ENCODE measurements at regions not wholly inside any gene's neighbourhood (a gene's known extent, or its start where the extent isn't known, plus 50 kb on each side); places are given as distances from the start of the nearest gene placed in this dataset.

DNA sequence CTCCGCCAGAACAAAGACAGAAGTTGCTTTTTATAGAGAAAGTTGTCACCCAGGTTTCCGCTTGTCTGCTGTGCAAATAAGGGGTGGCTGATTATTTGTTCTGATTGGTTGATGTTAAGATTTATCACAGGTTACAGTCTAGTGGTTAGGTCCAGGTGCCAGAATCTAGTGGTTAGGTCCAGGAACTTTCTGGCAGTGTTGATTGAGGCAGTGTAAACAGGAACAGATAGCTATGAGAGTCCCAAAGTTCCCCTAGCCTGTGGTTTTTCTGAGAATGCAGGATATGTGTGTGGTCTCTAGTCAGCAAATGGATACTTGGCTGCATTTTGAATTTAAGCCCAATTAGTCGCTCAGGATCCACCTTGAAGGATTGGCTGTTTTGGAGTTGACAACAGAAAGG is 148.0 kb downstream of the TMEM200A start:
- H2AK5ac ChIP-seq (ENCODE audit: low read length), result no peak overlapping the region
- H4K8ac ChIP-seq (ENCODE audit: low read depth, low read length), result no peak overlapping the region
- H2BK120ac ChIP-seq (ENCODE audit: low read depth, low read length), result no peak overlapping the region
- H3K4ac ChIP-seq (ENCODE audit: low read depth, low read length), result no peak overlapping the region
- H3K79me2 ChIP-seq (ENCODE audit: control insufficient read depth, insufficient read depth, low read length), result no peaks in the 10 kb centered on the region
- H4K5ac ChIP-seq (ENCODE audit: low read length), result no peak overlapping the region
- no peaks in the 10 kb centered on the region for H3K27me3 ChIP-seq (ENCODE audit: insufficient read depth, low read length, poor library complexity)
- no peaks in the 10 kb centered on the region for H3K36me3 ChIP-seq (ENCODE audit: control insufficient read depth, insufficient read depth, low read length)
- no peak overlapping the region for H3K18ac ChIP-seq (ENCODE audit: low read length)
- no peak overlapping the region for H2BK15ac ChIP-seq (replicated peaks; ENCODE audit: low read depth)
- no peaks in the 10 kb centered on the region for H3K4me1 ChIP-seq (ENCODE audit: control insufficient read depth, low read depth, low read length)
- H3K23ac ChIP-seq (ENCODE audit: low read length), result no peak overlapping the region
- no peaks in the 10 kb centered on the region for H3K79me1 ChIP-seq (ENCODE audit: low read length)
- no peak for DNase-seq
- H3K56ac ChIP-seq (ENCODE audit: low read length), result no peak overlapping the region
- no peak overlapping the region for H3K27ac ChIP-seq (ENCODE audit: low read depth, low read length)
- no CpG with 5 or more reads among the region's 3 CpGs for WGBS (ENCODE audit: extremely low coverage, insufficient coverage, low lambda C conversion rate)
- no peak overlapping the region for H3K4me3 ChIP-seq (ENCODE audit: low read length)
- H3K4me2 ChIP-seq (ENCODE audit: low read length), result no peak overlapping the region
- H3K9ac ChIP-seq (ENCODE audit: low read length), result no peak overlapping the region
- H2BK5ac ChIP-seq (ENCODE audit: low read length), result no peak overlapping the region

DNA sequence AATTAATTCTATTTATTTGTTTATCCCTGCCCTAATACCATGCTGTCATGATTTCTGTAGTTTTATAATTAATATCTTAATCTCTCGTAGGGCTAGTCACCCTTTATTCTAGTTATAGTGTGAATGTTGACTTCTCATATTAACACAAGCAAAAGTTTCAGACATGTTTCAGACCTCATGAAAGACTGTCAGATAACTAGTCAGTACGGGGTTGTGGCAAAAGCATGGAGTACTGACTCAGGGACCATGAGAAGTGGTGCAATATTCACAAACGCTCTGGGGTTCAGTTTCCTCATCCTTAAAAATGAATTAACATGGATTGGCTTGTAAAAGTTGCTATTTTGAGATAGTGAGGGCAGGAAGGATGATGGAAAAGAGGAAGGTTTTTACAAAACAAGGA is 148.9 kb downstream of the TMEM200A start:
- Histone ChIP-seq H2BK15ac (replicated peaks; ENCODE audit: low read depth) (no peak overlapping the region), H3K36me3 (ENCODE audit: control insufficient read depth, insufficient read depth, low read length) (no peaks in the 10 kb centered on the region), H2AK5ac (ENCODE audit: low read length) (no peak overlapping the region), H4K8ac (ENCODE audit: low read depth, low read length) (no peak overlapping the region), H3K9ac (ENCODE audit: low read length) (no peak overlapping the region), H3K4me1 (ENCODE audit: control insufficient read depth, low read depth, low read length) (no peaks in the 10 kb centered on the region), H3K4me3 (ENCODE audit: low read length) (no peak overlapping the region), H3K56ac (ENCODE audit: low read length) (no peak overlapping the region), H3K27ac (ENCODE audit: low read depth, low read length) (no peak overlapping the region), H3K18ac (ENCODE audit: low read length) (no peak overlapping the region), H2BK5ac (ENCODE audit: low read length) (no peak overlapping the region), H3K4me2 (ENCODE audit: low read length) (no peak overlapping the region), H3K79me2 (ENCODE audit: control insufficient read depth, insufficient read depth, low read length) (no peaks in the 10 kb centered on the region), H3K79me1 (ENCODE audit: low read length) (no peaks in the 10 kb centered on the region), H3K27me3 (ENCODE audit: insufficient read depth, low read length, poor library complexity) (no peaks in the 10 kb centered on the region), H2BK120ac (ENCODE audit: low read depth, low read length) (no peak overlapping the region), H3K23ac (ENCODE audit: low read length) (no peak overlapping the region), H4K5ac (ENCODE audit: low read length) (no peak overlapping the region), H3K4ac (ENCODE audit: low read depth, low read length) (no peak overlapping the region)
- WGBS (ENCODE audit: extremely low coverage, insufficient coverage, low lambda C conversion rate), result no CpG with 5 or more reads among the region's 3 CpGs
- no peak for DNase-seq

DNA sequence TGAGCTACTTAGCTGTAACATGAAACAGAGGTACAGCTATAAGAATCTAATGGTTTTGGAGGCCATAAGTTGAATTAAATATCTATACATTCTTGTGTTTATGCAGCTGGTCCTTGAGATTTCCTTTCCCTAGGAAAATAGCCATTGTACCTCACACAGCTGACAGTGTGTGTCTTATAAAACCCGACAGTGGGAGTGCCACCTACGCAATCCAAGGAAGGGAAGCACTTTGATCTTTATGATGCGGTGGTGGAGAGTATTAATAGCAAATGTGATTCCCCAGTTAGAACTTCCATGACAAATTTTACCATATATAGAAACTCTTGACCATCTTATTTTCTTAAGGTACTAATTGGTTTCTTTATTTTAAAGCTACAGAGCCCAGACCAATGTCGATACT is 149.5 kb downstream of the TMEM200A start:
- Histone ChIP-seq H3K4ac (ENCODE audit: low read depth, low read length) (no peak overlapping the region), H3K9ac (ENCODE audit: low read length) (no peak overlapping the region), H3K27ac (ENCODE audit: low read depth, low read length) (no peak overlapping the region), H3K23ac (ENCODE audit: low read length) (no peak overlapping the region), H3K27me3 (ENCODE audit: insufficient read depth, low read length, poor library complexity) (no peaks in the 10 kb centered on the region), H2BK15ac (replicated peaks; ENCODE audit: low read depth) (no peak overlapping the region), H3K79me2 (ENCODE audit: control insufficient read depth, insufficient read depth, low read length) (no peaks in the 10 kb centered on the region), H2BK120ac (ENCODE audit: low read depth, low read length) (no peak overlapping the region), H3K4me2 (ENCODE audit: low read length) (no peak overlapping the region), H3K18ac (ENCODE audit: low read length) (no peak overlapping the region), H3K36me3 (ENCODE audit: control insufficient read depth, insufficient read depth, low read length) (no peaks in the 10 kb centered on the region), H3K56ac (ENCODE audit: low read length) (no peak overlapping the region), H4K8ac (ENCODE audit: low read depth, low read length) (no peak overlapping the region), H4K5ac (ENCODE audit: low read length) (no peak overlapping the region), H3K4me3 (ENCODE audit: low read length) (no peak overlapping the region), H2AK5ac (ENCODE audit: low read length) (no peak overlapping the region), H3K4me1 (ENCODE audit: control insufficient read depth, low read depth, low read length) (no peaks in the 10 kb centered on the region), H2BK5ac (ENCODE audit: low read length) (no peak overlapping the region), H3K79me1 (ENCODE audit: low read length) (no peaks in the 10 kb centered on the region)
- WGBS (ENCODE audit: extremely low coverage, insufficient coverage, low lambda C conversion rate), result no CpG with 5 or more reads among the region's 4 CpGs
- no peak for DNase-seq

DNA sequence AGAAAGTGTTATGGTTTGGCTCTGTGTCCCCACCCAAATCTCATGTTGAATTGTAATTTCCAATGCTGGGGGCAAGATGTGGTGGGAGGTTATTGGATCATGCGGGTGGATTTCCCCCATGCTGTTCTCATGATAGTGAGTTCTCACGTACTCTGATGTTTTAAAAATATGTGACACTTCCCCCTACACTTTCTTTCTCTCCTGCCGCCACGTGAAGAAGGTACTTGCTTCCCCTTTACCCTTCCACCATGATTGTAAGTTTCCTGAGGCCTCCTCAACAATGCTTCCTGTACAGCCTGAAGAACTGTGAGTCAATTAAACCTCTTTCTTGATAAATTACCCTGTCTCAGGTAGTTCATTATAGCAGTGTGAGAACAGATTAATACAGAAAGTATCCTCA is 150.8 kb downstream of the TMEM200A start:
- H3K27ac ChIP-seq (ENCODE audit: low read depth, low read length), result no peak overlapping the region
- no CpG with 5 or more reads among the region's 4 CpGs for WGBS (ENCODE audit: extremely low coverage, insufficient coverage, low lambda C conversion rate)

DNA sequence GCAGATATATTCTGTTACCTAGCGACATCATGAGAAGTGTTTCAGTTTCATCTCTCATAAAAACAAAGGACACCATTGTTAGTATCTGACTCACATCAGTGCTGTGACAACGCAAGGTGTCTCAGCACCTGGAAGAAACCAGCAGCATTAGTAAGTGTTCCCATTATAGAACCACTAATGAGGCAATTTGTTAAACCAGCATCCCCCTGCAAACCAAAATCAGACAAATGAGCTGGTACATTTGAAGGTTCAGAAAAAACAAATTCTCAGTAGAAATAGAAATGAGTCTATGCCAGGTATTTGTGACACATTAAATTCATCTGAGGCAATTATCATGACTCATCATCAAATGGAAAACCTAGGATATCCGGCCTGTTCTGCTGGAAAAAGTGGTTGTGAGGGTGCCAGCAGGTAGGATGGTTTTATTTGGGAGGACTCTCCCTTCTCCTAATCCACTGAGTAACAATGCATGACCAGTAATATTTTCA is 151.7 kb downstream of the TMEM200A start:
- Histone ChIP-seq H4K8ac (ENCODE audit: low read depth, low read length) (no peak overlapping the region), H3K79me2 (ENCODE audit: control insufficient read depth, insufficient read depth, low read length) (no peaks in the 10 kb centered on the region), H3K27me3 (ENCODE audit: insufficient read depth, low read length, poor library complexity) (no peaks in the 10 kb centered on the region), H3K23ac (ENCODE audit: low read length) (no peak overlapping the region), H3K4ac (ENCODE audit: low read depth, low read length) (no peak overlapping the region), H2BK15ac (replicated peaks; ENCODE audit: low read depth) (no peak overlapping the region), H3K4me1 (ENCODE audit: control insufficient read depth, low read depth, low read length) (no peaks in the 10 kb centered on the region), H3K27ac (ENCODE audit: low read depth, low read length) (no peak overlapping the region), H3K4me2 (ENCODE audit: low read length) (no peak overlapping the region), H3K18ac (ENCODE audit: low read length) (no peak overlapping the region), H3K36me3 (ENCODE audit: control insufficient read depth, insufficient read depth, low read length) (no peaks in the 10 kb centered on the region), H3K9ac (ENCODE audit: low read length) (no peak overlapping the region), H3K4me3 (ENCODE audit: low read length) (no peak overlapping the region), H2BK120ac (ENCODE audit: low read depth, low read length) (no peak overlapping the region), H3K56ac (ENCODE audit: low read length) (no peak overlapping the region), H4K5ac (ENCODE audit: low read length) (no peak overlapping the region), H3K79me1 (ENCODE audit: low read length) (no peaks in the 10 kb centered on the region), H2BK5ac (ENCODE audit: low read length) (no peak overlapping the region), H2AK5ac (ENCODE audit: low read length) (no peak overlapping the region)
- DNase-seq, result no peak
- no CpG with 5 or more reads among the region's 3 CpGs for WGBS (ENCODE audit: extremely low coverage, insufficient coverage, low lambda C conversion rate)

More for the DNA sequence above, 150.8 kb downstream of the TMEM200A start:
- no peak overlapping the region for H3K4me2 ChIP-seq (ENCODE audit: low read length)
- H3K18ac ChIP-seq (ENCODE audit: low read length), result no peak overlapping the region
- no peak overlapping the region for H3K4ac ChIP-seq (ENCODE audit: low read depth, low read length)
- no peak overlapping the region for H4K8ac ChIP-seq (ENCODE audit: low read depth, low read length)
- no peaks in the 10 kb centered on the region for H3K36me3 ChIP-seq (ENCODE audit: control insufficient read depth, insufficient read depth, low read length)
- H3K79me1 ChIP-seq (ENCODE audit: low read length), result no peaks in the 10 kb centered on the region
- no peak overlapping the region for H2AK5ac ChIP-seq (ENCODE audit: low read length)
- no peak overlapping the region for H3K23ac ChIP-seq (ENCODE audit: low read length)
- no peak overlapping the region for H2BK120ac ChIP-seq (ENCODE audit: low read depth, low read length)
- no peak overlapping the region for H3K9ac ChIP-seq (ENCODE audit: low read length)
- no peak overlapping the region for H2BK5ac ChIP-seq (ENCODE audit: low read length)
- no peak overlapping the region for H3K4me3 ChIP-seq (ENCODE audit: low read length)
- no peak for DNase-seq
- H3K56ac ChIP-seq (ENCODE audit: low read length), result no peak overlapping the region
- no peak overlapping the region for H2BK15ac ChIP-seq (replicated peaks; ENCODE audit: low read depth)
- H3K4me1 ChIP-seq (ENCODE audit: control insufficient read depth, low read depth, low read length), result no peaks in the 10 kb centered on the region
- H3K79me2 ChIP-seq (ENCODE audit: control insufficient read depth, insufficient read depth, low read length), result no peaks in the 10 kb centered on the region
- no peak overlapping the region for H4K5ac ChIP-seq (ENCODE audit: low read length)
- H3K27me3 ChIP-seq (ENCODE audit: insufficient read depth, low read length, poor library complexity), result no peaks in the 10 kb centered on the region

DNA sequence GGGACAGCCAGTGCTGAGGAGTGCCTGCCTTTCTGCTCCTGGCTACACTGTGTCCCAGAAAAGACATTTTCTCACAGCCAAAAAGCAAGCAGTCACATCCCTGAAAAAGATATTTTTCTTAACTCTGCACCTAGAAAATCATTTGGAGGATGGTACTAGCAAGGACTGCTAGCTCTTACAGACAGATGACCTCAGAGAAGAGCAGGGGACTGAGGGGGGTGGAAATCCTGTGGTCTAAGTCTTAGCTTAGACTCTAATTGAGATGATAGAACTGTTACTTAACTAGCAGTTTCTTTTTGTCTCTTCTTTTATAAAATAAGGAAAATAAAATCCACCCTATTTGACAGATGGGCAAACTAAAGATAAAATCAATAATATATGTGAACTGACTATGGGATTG is 152.8 kb downstream of the TMEM200A start:
- no peaks in the 10 kb centered on the region for H3K79me2 ChIP-seq (ENCODE audit: control insufficient read depth, insufficient read depth, low read length)
- no peak overlapping the region for H2BK15ac ChIP-seq (replicated peaks; ENCODE audit: low read depth)
- no peak overlapping the region for H3K27ac ChIP-seq (ENCODE audit: low read depth, low read length)
- no peaks in the 10 kb centered on the region for H3K4me1 ChIP-seq (ENCODE audit: control insufficient read depth, low read depth, low read length)
- no peak overlapping the region for H4K5ac ChIP-seq (ENCODE audit: low read length)
- H2BK5ac ChIP-seq (ENCODE audit: low read length), result no peak overlapping the region
- no peak overlapping the region for H3K18ac ChIP-seq (ENCODE audit: low read length)
- H2AK5ac ChIP-seq (ENCODE audit: low read length), result no peak overlapping the region
- DNase-seq, result no peak
- no peaks in the 10 kb centered on the region for H3K36me3 ChIP-seq (ENCODE audit: control insufficient read depth, insufficient read depth, low read length)
- H3K4me2 ChIP-seq (ENCODE audit: low read length), result no peak overlapping the region
- no peak overlapping the region for H3K4me3 ChIP-seq (ENCODE audit: low read length)
- no peak overlapping the region for H3K56ac ChIP-seq (ENCODE audit: low read length)
- H4K8ac ChIP-seq (ENCODE audit: low read depth, low read length), result no peak overlapping the region
- H3K23ac ChIP-seq (ENCODE audit: low read length), result no peak overlapping the region
- H3K9ac ChIP-seq (ENCODE audit: low read length), result no peak overlapping the region
- H2BK120ac ChIP-seq (ENCODE audit: low read depth, low read length), result no peak overlapping the region
- H3K4ac ChIP-seq (ENCODE audit: low read depth, low read length), result no peak overlapping the region
- H3K79me1 ChIP-seq (ENCODE audit: low read length), result no peaks in the 10 kb centered on the region
- no peaks in the 10 kb centered on the region for H3K27me3 ChIP-seq (ENCODE audit: insufficient read depth, low read length, poor library complexity)
